GM23248 (cell line): ENCODE measurements at regions not wholly inside any gene's neighbourhood (a gene's known extent, or its start where the extent isn't known, plus 50 kb on each side); places are given as distances from the start of the nearest gene placed in this dataset.
"Not testable (repeated sequence)": the region's sequence is repeated elsewhere in the genome, so short reads cannot be mapped to it uniquely, and the experiment has no call there.

ENCODE experiments used
- DNase-seq: peaks from one replicate; pipeline ENCODE4 v3.0.0-alpha.2; 2015
- H2AFZ ChIP-seq: fragments of 200-600 bp; sonication (generic); 2 replicates; pipeline ENCODE4 v1.6.1; 2016; ENCODE audit warnings: antibody characterized with exemption
- H3F3A ChIP-seq: fragments of 200-600 bp; sonication (generic); 2 replicates; pipeline ENCODE4 v1.6.1; 2016; ENCODE audit warnings: mild to moderate bottlenecking, antibody characterized with exemption, mixed run types; ENCODE audit not compliant: insufficient read depth
- H3K27ac ChIP-seq: fragments of 200-600 bp; sonication (generic); 2 replicates; pipeline ENCODE4 v1.5.1; 2016; ENCODE audit warnings: mild to moderate bottlenecking
- H3K27me3 ChIP-seq: fragments of 200-600 bp; sonication (generic); replicated peaks from 2 replicates; pipeline ENCODE4 v1.6.1; 2016; ENCODE audit warnings: mild to moderate bottlenecking; ENCODE audit not compliant: insufficient read depth
- H3K36me3 ChIP-seq: fragments of 200-600 bp; sonication (generic); 2 replicates; pipeline ENCODE4 v1.6.1; 2016; ENCODE audit warnings: low read depth, mild to moderate bottlenecking
- H3K4me1 ChIP-seq: fragments of 200-600 bp; sonication (generic); 2 replicates; pipeline ENCODE4 v1.6.1; 2016; ENCODE audit warnings: mild to moderate bottlenecking; ENCODE audit not compliant: insufficient read depth
- H3K4me2 ChIP-seq: fragments of 200-600 bp; sonication (generic); one replicate; pipeline ENCODE4 v1.6.1; 2016; ENCODE audit warnings: mild to moderate bottlenecking; ENCODE audit not compliant: unreplicated experiment
- H3K4me3 ChIP-seq: fragments of 200-600 bp; sonication (generic); 2 replicates; pipeline ENCODE4 v1.5.1; 2016; ENCODE audit warnings: mild to moderate bottlenecking
- H3K79me2 ChIP-seq: fragments of 200-600 bp; sonication (generic); 2 replicates; pipeline ENCODE4 v1.6.1; 2016; ENCODE audit warnings: mild to moderate bottlenecking; ENCODE audit not compliant: insufficient read depth
- H3K9ac ChIP-seq: fragments of 200-600 bp; sonication (generic); 2 replicates; pipeline ENCODE4 v1.6.1; 2016; ENCODE audit warnings: mild to moderate bottlenecking
- H3K9me2 ChIP-seq: fragments of 200-600 bp; sonication (generic); 2 replicates; pipeline ENCODE4 v1.6.1; 2016; ENCODE audit warnings: mixed run types, mild to moderate bottlenecking, moderate library complexity; ENCODE audit not compliant: insufficient read depth
- H3K9me3 ChIP-seq: fragments of 200-600 bp; sonication (generic); one replicate; pipeline ENCODE4 v1.6.1; 2017; ENCODE audit warnings: low read depth
- H4K20me1 ChIP-seq: fragments of 200-600 bp; sonication (generic); 2 replicates; pipeline ENCODE4 v1.6.0; 2016; ENCODE audit not compliant: insufficient read depth
- EZH2 ChIP-seq: fragments of 200-600 bp; sonication (generic); IDR thresholded peaks from 2 replicates; pipeline ENCODE4 v1.6.1; 2018; ENCODE audit warnings: antibody characterized with exemption, mild to moderate bottlenecking; ENCODE audit not compliant: insufficient read depth, poor library complexity, severe bottlenecking
- EZH2phosphoT487 ChIP-seq: fragments of 200-600 bp; sonication (generic); IDR thresholded peaks from 2 replicates; pipeline ENCODE4 v1.6.1; 2018; ENCODE audit warnings: antibody characterized with exemption, moderate library complexity, mild to moderate bottlenecking, low read depth; ENCODE audit not compliant: insufficient read depth
- WGBS, 2 experiments: methylation state at CpG; one replicate each; pipeline ENCODE4 v1.1.6; 2015 to 2017; ENCODE audit warnings: low lambda C conversion rate in 2 of 2, low coverage in 1 of 2; ENCODE audit errors: missing lambda C conversion rate in 2 of 2; 5-methylcytosine and 5-hydroxymethylcytosine counted together
- in situ Hi-C: fragments of 300-500 bp; cut with MboI; formaldehyde crosslinking; loops from 2 replicates; pipeline ENCODE4 v1.15.0; 2020

DNA sequence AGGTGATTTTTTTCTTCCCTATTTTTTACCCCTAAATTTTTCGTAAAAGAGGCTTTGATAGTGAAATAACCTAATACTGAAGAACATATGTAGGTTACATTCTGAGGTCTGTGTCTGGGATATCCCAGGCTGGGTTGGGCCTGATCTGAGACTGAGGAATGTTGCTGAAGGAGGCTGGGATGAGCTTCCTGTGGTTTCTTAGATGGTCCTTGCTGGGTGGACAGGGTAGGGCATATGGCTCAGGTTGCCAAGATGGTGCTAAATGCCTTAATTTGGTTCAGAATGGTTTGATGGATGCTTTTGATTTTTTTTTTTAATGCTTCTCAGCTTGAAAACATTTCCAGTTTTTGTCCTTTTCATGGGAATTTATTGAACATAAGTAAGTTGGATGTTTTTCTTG lies 124.6 kb upstream of the PMCH start:
- H2AFZ ChIP-seq: no peak overlapping the region
- H3K9ac ChIP-seq: no peak overlapping the region
- TF ChIP-seq EZH2phosphoT487 (no peak), EZH2 (no peak)
- no peaks in the 10 kb centered on the region for H3K9me3 ChIP-seq
- H3K36me3 ChIP-seq: no peaks in the 10 kb centered on the region
- H3K4me1 ChIP-seq: no peaks in the 10 kb centered on the region
- H3K4me3 ChIP-seq: no peak overlapping the region
- DNase-seq: no peak
- H3K27ac ChIP-seq: no peak overlapping the region
- H3K79me2 ChIP-seq: no peaks in the 10 kb centered on the region
- 27 to 43% methylated on average over 1 of the region's 1 CpG for WGBS, 2 experiments
- no peaks in the 10 kb centered on the region for H3F3A ChIP-seq
- H4K20me1 ChIP-seq: no peaks in the 10 kb centered on the region
- H3K27me3 ChIP-seq: no peaks in the 10 kb centered on the region
- peaks cover 2% of the 10 kb centered on the region; the same call in 1 of the 2 replicates for H3K9me2 ChIP-seq
- H3K4me2 ChIP-seq: no peak overlapping the region
- in situ Hi-C loops: no loop called here

DNA sequence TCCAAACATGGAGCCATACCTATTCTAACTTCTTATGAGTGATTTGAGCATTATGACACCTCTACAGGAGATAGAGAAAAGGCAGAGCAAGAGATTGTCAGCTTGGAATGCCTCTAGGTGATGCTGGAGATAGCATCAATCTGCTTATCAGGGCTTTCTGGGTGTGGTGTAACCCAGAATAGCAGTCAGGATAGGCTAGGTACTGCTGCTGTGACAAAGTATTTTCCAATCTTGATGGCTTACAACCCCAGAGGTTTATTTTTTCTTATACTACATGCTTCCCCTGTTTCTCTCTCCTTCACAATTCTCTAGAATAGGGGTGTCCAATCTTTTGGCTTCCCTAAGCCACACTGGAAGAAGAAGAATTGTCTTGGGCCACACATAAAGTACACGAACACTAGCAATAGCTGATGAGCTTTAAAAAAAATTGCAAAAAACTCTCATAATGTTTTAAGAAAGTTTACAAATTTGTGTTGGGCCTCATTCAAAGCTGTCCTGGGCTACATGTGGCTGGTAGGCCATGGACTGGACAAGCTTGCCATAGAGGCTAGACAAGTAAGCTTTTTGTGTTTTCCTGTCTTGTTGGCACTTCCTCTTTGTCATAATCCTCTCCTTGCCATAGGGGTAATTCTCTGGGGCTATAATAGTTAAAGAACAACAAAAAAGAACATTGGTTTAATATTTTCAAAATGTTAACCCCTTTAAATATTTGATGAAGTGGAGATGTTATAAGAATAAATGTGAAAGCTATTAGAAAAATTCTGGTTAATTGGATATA lies 123.9 kb upstream of the PMCH start:
- H2AFZ ChIP-seq: no peak overlapping the region
- H4K20me1 ChIP-seq: no peaks in the 10 kb centered on the region
- no peaks in the 10 kb centered on the region for H3K4me1 ChIP-seq
- H3K4me3 ChIP-seq: no peak overlapping the region
- H3K27ac ChIP-seq: no peak overlapping the region
- H3F3A ChIP-seq: no peaks in the 10 kb centered on the region
- no peaks in the 10 kb centered on the region for H3K79me2 ChIP-seq
- no peaks in the 10 kb centered on the region for H3K9me3 ChIP-seq
- H3K9ac ChIP-seq: no peak overlapping the region
- H3K36me3 ChIP-seq: no peaks in the 10 kb centered on the region
- TF ChIP-seq EZH2 (no peak), EZH2phosphoT487 (no peak)
- H3K27me3 ChIP-seq: no peaks in the 10 kb centered on the region
- in situ Hi-C loops: no loop called here
- peaks cover 2% of the 10 kb centered on the region; the same call in 1 of the 2 replicates for H3K9me2 ChIP-seq
- H3K4me2 ChIP-seq: no peak overlapping the region
- DNase-seq: no peak
- WGBS, 2 experiments: 50 to 54% methylated on average over 1 of the region's 1 CpG

DNA sequence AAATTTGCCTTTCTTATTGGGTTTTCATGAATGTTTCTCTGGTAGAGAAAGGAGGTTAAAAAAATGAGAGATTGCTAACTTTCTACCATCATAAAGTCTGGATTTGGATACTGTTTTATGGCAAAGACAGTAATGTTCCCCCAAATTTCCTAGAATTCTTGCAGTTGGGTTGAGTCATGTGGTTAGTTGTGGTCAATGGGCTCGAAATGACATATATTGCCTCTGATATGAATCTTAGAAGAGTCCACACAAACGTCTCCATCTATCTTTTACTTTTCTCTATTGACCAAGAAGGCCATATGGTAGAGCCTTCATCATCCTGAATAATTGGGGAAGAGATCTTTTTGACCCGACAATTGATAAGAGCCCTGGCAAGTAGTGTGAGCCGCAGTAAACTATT lies 119.5 kb upstream of the PMCH start:
- no peak for DNase-seq
- Histone ChIP-seq H3K9me2 (peaks cover 2% of the 10 kb centered on the region; the same call in 1 of the 2 replicates), H3K4me3 (no peak overlapping the region), H3K36me3 (no peaks in the 10 kb centered on the region), H3K27ac (no peak overlapping the region), H3K4me1 (no peaks in the 10 kb centered on the region), H3K9me3 (no peaks in the 10 kb centered on the region), H4K20me1 (no peaks in the 10 kb centered on the region), H3K27me3 (no peaks in the 10 kb centered on the region), H3F3A (no peaks in the 10 kb centered on the region), H3K79me2 (no peaks in the 10 kb centered on the region), H3K4me2 (no peak overlapping the region), H2AFZ (no peak overlapping the region), H3K9ac (no peak overlapping the region)
- TF ChIP-seq EZH2phosphoT487 (no peak), EZH2 (no peak)
- in situ Hi-C loops: no loop called here
- WGBS, 2 experiments: 52 to 57% methylated on average over 4 of the region's 4 CpGs

DNA sequence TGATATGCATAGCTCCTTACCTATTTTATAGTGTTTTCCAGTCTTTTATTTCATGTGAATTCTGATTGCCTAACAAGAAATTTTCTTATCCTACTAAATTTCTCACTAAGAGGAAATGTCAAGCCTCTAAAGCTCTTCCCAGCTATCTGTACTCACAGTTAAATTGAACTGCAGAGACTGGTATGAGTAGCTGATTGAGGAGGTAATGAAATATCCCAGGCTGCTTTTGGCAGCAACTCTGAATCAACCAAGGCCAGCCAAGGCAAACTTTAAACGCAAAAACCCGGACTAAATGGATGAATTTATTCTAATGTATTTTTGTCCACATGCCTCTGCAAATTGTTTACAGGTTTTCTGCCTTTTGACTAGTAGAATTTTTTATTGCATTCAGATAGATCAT lies 119.1 kb upstream of the PMCH start:
- in situ Hi-C loops: no loop called here
- Histone ChIP-seq H3F3A (no peaks in the 10 kb centered on the region), H3K27me3 (no peaks in the 10 kb centered on the region), H3K36me3 (no peaks in the 10 kb centered on the region), H3K9ac (no peak overlapping the region), H3K27ac (no peak overlapping the region), H3K9me2 (peaks cover 2% of the 10 kb centered on the region; the same call in 1 of the 2 replicates), H3K4me1 (no peaks in the 10 kb centered on the region), H3K4me3 (no peak overlapping the region), H3K9me3 (no peaks in the 10 kb centered on the region), H3K79me2 (no peaks in the 10 kb centered on the region), H4K20me1 (no peaks in the 10 kb centered on the region), H3K4me2 (no peak overlapping the region), H2AFZ (no peak overlapping the region)
- TF ChIP-seq EZH2phosphoT487 (no peak), EZH2 (no peak)
- WGBS, 2 experiments: 65 to 66% methylated on average over 2 of the region's 2 CpGs
- DNase-seq: no peak

DNA sequence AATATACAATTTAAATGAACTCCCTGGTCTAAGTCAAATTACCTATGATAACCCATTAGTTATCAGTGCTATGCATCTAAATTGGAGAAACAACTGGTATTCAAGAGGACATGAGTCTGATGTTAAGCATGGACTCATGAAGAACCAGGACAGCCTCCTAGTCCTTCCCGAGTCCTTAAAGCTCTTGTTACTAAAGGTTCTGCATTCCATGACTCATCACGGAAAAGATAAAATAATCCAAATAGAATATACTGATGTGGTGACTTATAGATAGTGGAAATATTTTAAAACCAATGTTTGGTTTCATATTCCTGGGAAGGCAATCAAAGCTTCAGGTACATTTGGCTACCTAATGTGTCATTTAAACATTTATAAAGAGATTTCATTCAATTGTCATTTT lies 117.2 kb upstream of the PMCH start:
- no peaks in the 10 kb centered on the region for H4K20me1 ChIP-seq
- H3K9me2 ChIP-seq: peaks cover 2% of the 10 kb centered on the region; the same call in 1 of the 2 replicates
- WGBS, 2 experiments: 76 to 81% methylated on average over 2 of the region's 2 CpGs
- no peaks in the 10 kb centered on the region for H3K4me1 ChIP-seq
- in situ Hi-C loops: no loop called here
- H3K79me2 ChIP-seq: no peaks in the 10 kb centered on the region
- TF ChIP-seq EZH2phosphoT487 (no peak), EZH2 (no peak)
- H2AFZ ChIP-seq: no peak overlapping the region
- H3K36me3 ChIP-seq: no peaks in the 10 kb centered on the region
- H3K27me3 ChIP-seq: no peaks in the 10 kb centered on the region
- H3F3A ChIP-seq: no peaks in the 10 kb centered on the region
- no peak overlapping the region for H3K4me3 ChIP-seq
- H3K9ac ChIP-seq: no peak overlapping the region
- no peak overlapping the region for H3K4me2 ChIP-seq
- no peak for DNase-seq
- H3K27ac ChIP-seq: no peak overlapping the region
- H3K9me3 ChIP-seq: no peaks in the 10 kb centered on the region

DNA sequence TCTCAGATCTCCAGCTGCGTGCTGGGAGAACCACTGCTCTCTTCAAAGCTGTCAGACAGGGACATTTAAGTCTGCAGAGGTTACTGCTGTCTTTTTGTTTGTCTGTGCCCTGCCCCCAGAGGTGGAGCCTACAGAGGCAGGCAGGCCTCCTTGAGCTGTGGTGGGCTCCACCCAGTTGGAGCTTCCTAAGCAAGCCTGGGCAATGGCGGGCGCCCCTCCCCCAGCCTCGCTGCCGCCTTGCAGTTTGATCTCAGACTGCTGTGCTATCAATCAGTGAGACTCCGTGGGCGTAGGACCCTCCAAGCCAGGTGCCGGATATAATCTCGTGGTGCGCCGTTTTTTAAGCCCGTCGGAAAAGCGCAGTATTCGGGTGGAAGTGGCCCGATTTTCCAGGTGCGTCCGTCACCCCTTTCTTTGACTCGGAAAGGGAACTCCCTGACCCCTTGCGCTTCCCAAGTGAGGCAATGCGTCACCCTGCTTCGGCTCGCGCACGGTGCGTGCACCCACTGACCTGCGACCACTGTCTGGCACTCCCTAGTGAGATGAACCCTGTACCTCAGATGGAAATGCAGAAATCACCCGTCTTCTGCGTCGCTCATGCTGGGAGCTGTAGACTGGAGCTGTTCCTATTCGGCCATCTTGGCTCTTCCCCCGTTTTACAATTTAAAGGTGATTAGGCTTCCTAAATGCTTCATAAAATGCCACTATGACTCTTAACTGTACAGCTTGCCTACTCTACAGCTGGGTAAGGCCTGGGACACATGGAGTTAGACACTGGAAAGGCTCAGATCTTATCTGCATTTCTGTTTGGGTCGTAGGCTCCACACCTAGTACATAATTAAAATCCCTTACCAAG lies 115.7 kb upstream of the PMCH start:
- H3K4me2 ChIP-seq, H3K4me3 ChIP-seq, H4K20me1 ChIP-seq, H3K27ac ChIP-seq, H2AFZ ChIP-seq, H3K27me3 ChIP-seq, H3K9me2 ChIP-seq, H3K36me3 ChIP-seq, DNase-seq, H3K79me2 ChIP-seq, H3K9me3 ChIP-seq, in situ Hi-C loops, H3F3A ChIP-seq, H3K4me1 ChIP-seq, H3K9ac ChIP-seq: not testable (repeated sequence)
- 79 to 86% methylated on average over 16 to 32 of the region's 33 CpGs for WGBS, 2 experiments
